Trophoblast cell (in vitro differentiated cells and primary cell): ENCODE measurements at regions not wholly inside any gene's neighbourhood (a gene's known extent, or its start where the extent isn't known, plus 50 kb on each side); places are given as distances from the start of the nearest gene placed in this dataset.

Experiments used
- DNase-seq, 2 donors: peaks; one replicate each; pipeline ENCODE4 v3.0.0-alpha.2; 2016
- H2AFZ ChIP-seq: 2 replicates; pipeline ENCODE4 v1.6.1; 2013; ENCODE audit warnings: low read length, moderate library complexity, mild to moderate bottlenecking; ENCODE audit not compliant: insufficient read depth, poor library complexity
- H2AK5ac ChIP-seq: 2 replicates; pipeline ENCODE4 v1.6.1; 2013; ENCODE audit warnings: mild to moderate bottlenecking, low read length
- H2BK120ac ChIP-seq: 2 replicates; pipeline ENCODE4 v1.6.1; 2013; ENCODE audit warnings: low read length, mild to moderate bottlenecking, moderate library complexity; ENCODE audit not compliant: insufficient read depth, poor library complexity
- H2BK12ac ChIP-seq: 2 replicates; pipeline ENCODE4 v1.6.1; 2013; ENCODE audit warnings: mild to moderate bottlenecking, low read length, moderate library complexity
- H2BK5ac ChIP-seq: 2 replicates; pipeline ENCODE4 v1.6.1; 2013; ENCODE audit warnings: low read length, low read depth, moderate library complexity, mild to moderate bottlenecking; ENCODE audit not compliant: poor library complexity
- H3K14ac ChIP-seq: 2 replicates; pipeline ENCODE4 v1.6.1; 2013; ENCODE audit warnings: mild to moderate bottlenecking, low read length
- H3K18ac ChIP-seq: 2 replicates; pipeline ENCODE4 v1.6.1; 2013; ENCODE audit warnings: mild to moderate bottlenecking, low read length
- H3K23ac ChIP-seq: 2 replicates; pipeline ENCODE4 v1.6.1; 2013; ENCODE audit warnings: low read length
- H3K27ac ChIP-seq: 2 replicates; pipeline ENCODE4 v1.5.1; 2013; ENCODE audit warnings: low read depth, mild to moderate bottlenecking, inconsistent platforms, low read length, moderate library complexity
- H3K27me3 ChIP-seq: 2 replicates; pipeline ENCODE4 v1.6.1; 2013; ENCODE audit warnings: inconsistent platforms, mild to moderate bottlenecking, low read length, moderate library complexity; ENCODE audit not compliant: insufficient read depth
- H3K36me3 ChIP-seq, 2 experiments: 1 replicate in 1 of 2; 2 replicates in 1 of 2; pipeline ENCODE4 v1.6.1; 2013; ENCODE audit warnings: low read length in 2 of 2, mild to moderate bottlenecking in 2 of 2, moderate library complexity in 1 of 2; ENCODE audit not compliant: insufficient read depth in 2 of 2, control insufficient read depth in 1 of 2
- H3K4ac ChIP-seq: 2 replicates; pipeline ENCODE4 v1.6.1; 2013; ENCODE audit warnings: low read depth, mild to moderate bottlenecking, low read length, moderate library complexity
- H3K4me1 ChIP-seq, 2 experiments: 1 replicate in 1 of 2; 2 replicates in 1 of 2; pipeline ENCODE4 v1.6.1; 2013; ENCODE audit warnings: low read length in 2 of 2, mild to moderate bottlenecking in 2 of 2, moderate library complexity in 1 of 2; ENCODE audit not compliant: insufficient read depth in 2 of 2, control insufficient read depth in 1 of 2
- H3K4me2 ChIP-seq: 2 replicates; pipeline ENCODE4 v1.6.1; 2013; ENCODE audit warnings: inconsistent platforms, mild to moderate bottlenecking, low read length, moderate library complexity
- H3K4me3 ChIP-seq: 2 replicates; pipeline ENCODE4 v1.5.1; 2013; ENCODE audit warnings: mild to moderate bottlenecking, low read depth, low read length, inconsistent platforms
- H3K79me1 ChIP-seq: one replicate; pipeline ENCODE4 v1.6.1; 2013; ENCODE audit warnings: low read length
- H3K79me2 ChIP-seq: 2 replicates; pipeline ENCODE4 v1.6.1; 2013; ENCODE audit warnings: low read length, mild to moderate bottlenecking; ENCODE audit not compliant: control insufficient read depth, insufficient read depth, poor library complexity
- H3K9ac ChIP-seq: 2 replicates; pipeline ENCODE4 v1.6.1; 2013; ENCODE audit warnings: mild to moderate bottlenecking, low read length
- H3K9me3 ChIP-seq: 2 replicates; pipeline ENCODE4 v1.6.1; 2013; ENCODE audit warnings: low read depth, mild to moderate bottlenecking, control low read depth, inconsistent platforms, low read length; ENCODE audit not compliant: insufficient read depth
- H4K12ac ChIP-seq: 2 replicates; pipeline ENCODE4 v1.6.1; 2013; ENCODE audit warnings: low read depth, mild to moderate bottlenecking, low read length, moderate library complexity
- H4K8ac ChIP-seq: 2 replicates; pipeline ENCODE4 v1.6.1; 2013; ENCODE audit warnings: low read depth, mild to moderate bottlenecking, low read length, moderate library complexity
- H4K91ac ChIP-seq: one replicate; pipeline ENCODE4 v1.6.1; 2013; ENCODE audit warnings: low read depth, mild to moderate bottlenecking, low read length, moderate library complexity
- WGBS: extraction: QIAGEN DNeasy Blood & Tissue Kit; methylation state at CpG from one replicate; pipeline ENCODE4 v1.1.7; 2013; ENCODE audit warnings: missing lambda C conversion rate; ENCODE audit not compliant: insufficient read length, insufficient coverage; ENCODE audit errors: extremely low coverage; 5-methylcytosine and 5-hydroxymethylcytosine counted together

DNA sequence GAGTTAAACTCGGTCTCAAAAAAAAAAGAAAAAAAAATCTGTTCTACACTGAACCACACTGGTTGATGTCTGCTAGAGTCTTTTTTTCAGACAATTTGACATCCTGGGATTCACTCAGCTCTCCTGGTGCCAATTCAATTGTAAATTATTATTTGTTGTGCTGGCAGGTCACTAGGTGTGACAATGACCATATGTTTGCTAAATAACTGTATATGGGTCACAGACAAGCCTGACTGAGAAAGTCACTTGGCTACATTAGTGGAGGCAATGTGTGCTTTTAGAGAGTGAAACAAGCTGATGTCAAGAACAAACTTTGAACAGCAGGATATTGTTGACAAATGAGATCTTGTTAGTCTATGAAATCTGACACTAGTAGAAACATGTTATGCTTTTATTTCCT is 1379.1 kb downstream of the ZPLD1 start:
- no peak overlapping the region for H3K18ac ChIP-seq
- no peak overlapping the region for H4K12ac ChIP-seq
- no peaks in the 10 kb centered on the region for H3K36me3 ChIP-seq
- H3K4me2 ChIP-seq = no peak overlapping the region
- no CpG with 5 or more reads among the region's 1 CpG for WGBS
- H3K4me1 ChIP-seq = no peaks in the 10 kb centered on the region
- no peak overlapping the region for H3K9ac ChIP-seq
- H4K91ac ChIP-seq = no peak overlapping the region
- H3K4ac ChIP-seq = no peak overlapping the region
- H3K14ac ChIP-seq = no peak overlapping the region
- no peaks in the 10 kb centered on the region for H3K9me3 ChIP-seq
- no peak overlapping the region for H2BK5ac ChIP-seq
- no peak overlapping the region for H2BK120ac ChIP-seq
- H2AFZ ChIP-seq = no peak overlapping the region
- no peak overlapping the region for H2AK5ac ChIP-seq
- no peak overlapping the region for H3K23ac ChIP-seq
- no peak overlapping the region for H3K27ac ChIP-seq
- H3K79me2 ChIP-seq = no peaks in the 10 kb centered on the region
- no peak for DNase-seq
- H3K79me1 ChIP-seq = no peaks in the 10 kb centered on the region
- no peak overlapping the region for H4K8ac ChIP-seq
- H3K27me3 ChIP-seq = no peaks in the 10 kb centered on the region
- H3K4me3 ChIP-seq = no peak overlapping the region
- no peak overlapping the region for H2BK12ac ChIP-seq

- Histone ChIP-seq H4K8ac (no peak overlapping the region), H3K27me3 (no peaks in the 10 kb centered on the region), H3K36me3 (no peaks in the 10 kb centered on the region), H3K4ac (no peak overlapping the region), H3K79me1 (no peaks in the 10 kb centered on the region), H2BK5ac (no peak overlapping the region), H2BK120ac (no peak overlapping the region), H3K4me1 (no peaks in the 10 kb centered on the region), H4K12ac (no peak overlapping the region), H2AFZ (no peak overlapping the region), H3K79me2 (no peaks in the 10 kb centered on the region), H3K9ac (no peak overlapping the region), H3K14ac (no peak overlapping the region), H3K4me2 (no peak overlapping the region), H3K27ac (no peak overlapping the region), H3K23ac (no peak overlapping the region), H2BK12ac (no peak overlapping the region), H3K18ac (no peak overlapping the region), H2AK5ac (no peak overlapping the region), H4K91ac (no peak overlapping the region), H3K9me3 (no peaks in the 10 kb centered on the region), H3K4me3 (no peak overlapping the region)
- no CpG with 5 or more reads among the region's 3 CpGs for WGBS
- DNase-seq = no peak
Measured at GRCh38 chr3:103818398-103818797, 1383.6 kb downstream of the ZPLD1 start.

DNA sequence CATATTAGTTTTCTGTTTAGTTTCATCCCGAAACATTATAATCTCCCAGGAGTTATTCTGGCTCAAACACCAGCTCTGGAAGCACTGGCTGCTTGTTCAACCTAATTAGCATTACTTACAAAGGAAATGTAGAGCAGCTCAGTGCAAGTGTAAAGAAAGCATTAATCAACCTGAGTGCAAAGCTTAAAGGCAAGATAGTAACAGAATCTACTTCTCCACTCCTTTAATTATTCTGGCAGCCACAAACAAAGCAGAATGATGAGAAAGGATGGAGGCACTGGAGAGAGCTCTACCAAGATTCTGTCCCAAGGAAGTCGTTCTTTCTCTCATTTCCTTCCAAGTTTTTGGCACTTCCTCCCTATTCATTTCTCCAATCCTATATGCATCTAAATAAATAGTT is 1384.0 kb downstream of the ZPLD1 start:
- Histone ChIP-seq H2BK120ac (no peak overlapping the region), H2AFZ (no peak overlapping the region), H3K4me3 (no peak overlapping the region), H4K91ac (no peak overlapping the region), H3K9ac (no peak overlapping the region), H3K9me3 (no peaks in the 10 kb centered on the region), H4K8ac (no peak overlapping the region), H3K27me3 (no peaks in the 10 kb centered on the region), H3K79me2 (no peaks in the 10 kb centered on the region), H3K27ac (no peak overlapping the region), H3K4me2 (no peak overlapping the region), H2BK12ac (no peak overlapping the region), H3K36me3 (no peaks in the 10 kb centered on the region), H2AK5ac (no peak overlapping the region), H2BK5ac (no peak overlapping the region), H3K79me1 (no peaks in the 10 kb centered on the region), H3K4ac (no peak overlapping the region), H4K12ac (no peak overlapping the region), H3K14ac (no peak overlapping the region), H3K18ac (no peak overlapping the region), H3K4me1 (no peaks in the 10 kb centered on the region), H3K23ac (no peak overlapping the region)
- DNase-seq = no peak
- no CpG with 5 or more reads among the region's 2 CpGs for WGBS

GRCh38 chr3:103825586-103825985 is 1390.8 kb downstream of the ZPLD1 start:
- H2BK12ac ChIP-seq = no peak overlapping the region
- H2BK5ac ChIP-seq = no peak overlapping the region
- no peak overlapping the region for H3K27ac ChIP-seq
- H3K9ac ChIP-seq = no peak overlapping the region
- H3K23ac ChIP-seq = no peak overlapping the region
- H3K14ac ChIP-seq = no peak overlapping the region
- H3K9me3 ChIP-seq = no peaks in the 10 kb centered on the region
- no peak overlapping the region for H2AFZ ChIP-seq
- H4K91ac ChIP-seq = no peak overlapping the region
- no peaks in the 10 kb centered on the region for H3K79me2 ChIP-seq
- H3K4me3 ChIP-seq = no peak overlapping the region
- H3K18ac ChIP-seq = no peak overlapping the region
- H4K12ac ChIP-seq = no peak overlapping the region
- no peak overlapping the region for H2AK5ac ChIP-seq
- H3K4me2 ChIP-seq = no peak overlapping the region
- no peaks in the 10 kb centered on the region for H3K4me1 ChIP-seq
- no peak overlapping the region for H2BK120ac ChIP-seq
- no peak overlapping the region for H3K4ac ChIP-seq
- H3K27me3 ChIP-seq = no peaks in the 10 kb centered on the region
- no peaks in the 10 kb centered on the region for H3K36me3 ChIP-seq
- no peak overlapping the region for H4K8ac ChIP-seq
- DNase-seq = no peak
- no peaks in the 10 kb centered on the region for H3K79me1 ChIP-seq
